ENCODE measurements at regions not wholly inside any gene's neighbourhood (a gene's known extent, or its start where the extent isn't known, plus 50 kb on each side); places are given as distances from the start of the nearest gene placed in this dataset.

GRCh38 chr20:12074111-12074655 is 156.5 kb downstream of the BTBD3 start:
- Histone ChIP-seq H3K27ac (no peak overlapping the region), H3K4me1 (no peaks in the 10 kb centered on the region), H3K4me3 (no peak overlapping the region), H3K27me3 (no peaks in the 10 kb centered on the region), H3K9me3 (no peaks in the 10 kb centered on the region), H3K36me3 (no peaks in the 10 kb centered on the region)
- no peak for TF ChIP-seq CTCF (IDR thresholded peaks at IDR 0.05)
- intact Hi-C loops (cut with DNase I), result no loop called here
- DNase-seq (no peak), ATAC-seq (no peak)

GRCh38 chr20:12076200-12076599 is 158.5 kb downstream of the BTBD3 start:
- no peak overlapping the region for H3K27ac ChIP-seq
- no peaks in the 10 kb centered on the region for H3K4me1 ChIP-seq
- no peak overlapping the region for H3K4me3 ChIP-seq
- no peaks in the 10 kb centered on the region for H3K9me3 ChIP-seq
- DNase-seq (no peak), ATAC-seq (no peak)
- intact Hi-C loops (cut with DNase I), result no loop called here
- no peaks in the 10 kb centered on the region for H3K27me3 ChIP-seq
- H3K36me3 ChIP-seq, result no peaks in the 10 kb centered on the region
- TF ChIP-seq CTCF (IDR thresholded peaks at IDR 0.05), result no peak

- Histone ChIP-seq H3K36me3 (no peaks in the 10 kb centered on the region), H3K9me3 (no peaks in the 10 kb centered on the region), H3K27me3 (no peaks in the 10 kb centered on the region), H3K4me1 (no peaks in the 10 kb centered on the region), H3K27ac (no peak overlapping the region), H3K4me3 (no peak overlapping the region)
- no peak for TF ChIP-seq CTCF (IDR thresholded peaks at IDR 0.05)
- intact Hi-C loops (cut with DNase I), result no loop called here
- no peak for ATAC-seq
- no peak for DNase-seq
These were observed 160.2 kb downstream of the BTBD3 start for GRCh38 chr20:12077875-12078274.

GRCh38 chr20:12079490-12079889 is 161.8 kb downstream of the BTBD3 start:
- no peak overlapping the region for H3K4me3 ChIP-seq
- no peak for DNase-seq
- no peaks in the 10 kb centered on the region for H3K27me3 ChIP-seq
- no peak for ATAC-seq
- H3K4me1 ChIP-seq, result no peaks in the 10 kb centered on the region
- H3K36me3 ChIP-seq, result no peaks in the 10 kb centered on the region
- no peaks in the 10 kb centered on the region for H3K9me3 ChIP-seq
- H3K27ac ChIP-seq, result no peak overlapping the region
- intact Hi-C loops (cut with DNase I), result no loop called here
- TF ChIP-seq CTCF (IDR thresholded peaks at IDR 0.05), result no peak

GRCh38 chr20:12083269-12083668 is 165.6 kb downstream of the BTBD3 start:
- intact Hi-C loops (cut with DNase I), result no loop called here
- H3K27me3 ChIP-seq, result no peaks in the 10 kb centered on the region
- DNase-seq, result no peak

More at GRCh38 chr20:12083269-12083668, 165.6 kb downstream of the BTBD3 start:
- no peak for ATAC-seq
- H3K36me3 ChIP-seq, result no peaks in the 10 kb centered on the region
- no peak overlapping the region for H3K4me3 ChIP-seq
- H3K27ac ChIP-seq, result no peak overlapping the region
- no peak for TF ChIP-seq CTCF (IDR thresholded peaks at IDR 0.05)
- no peaks in the 10 kb centered on the region for H3K4me1 ChIP-seq
- no peaks in the 10 kb centered on the region for H3K9me3 ChIP-seq

All from left lung (tissue), 4 donors.